TTC549 (cell line): ENCODE measurements at regions not wholly inside any gene's neighbourhood (a gene's known extent, or its start where the extent isn't known, plus 50 kb on each side); places are given as distances from the start of the nearest gene placed in this dataset.

Experiments
- FAIRE-seq: peaks from 2 replicates; lab custom pipeline; 2012; peaks lifted over from hg19 to GRCh38; lab: Jason Lieb, UNC

GRCh38 chr12:14280921-14281320 lies 84.6 kb upstream of the ATF7IP start:
- no peak for FAIRE-seq

DNA sequence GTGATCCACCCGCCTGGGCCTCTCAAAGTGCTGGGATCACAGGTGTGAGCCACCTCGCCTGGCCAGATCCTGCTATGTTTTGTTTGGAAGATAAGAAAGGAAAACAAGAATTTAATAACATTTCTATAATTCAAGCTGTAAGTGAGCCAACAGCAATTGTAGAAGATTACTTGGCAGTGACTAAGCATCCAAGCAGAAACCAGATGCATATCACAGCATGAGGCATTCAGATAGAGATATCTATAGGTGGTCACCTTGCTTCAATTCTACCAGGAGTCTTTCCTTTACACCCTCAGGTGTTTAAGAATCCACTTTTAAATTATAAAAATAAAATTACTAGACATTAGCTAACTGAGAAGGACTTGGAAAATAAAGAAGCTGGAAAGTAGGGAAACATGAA lies 83.9 kb upstream of the ATF7IP start:
- FAIRE-seq = no peak

DNA sequence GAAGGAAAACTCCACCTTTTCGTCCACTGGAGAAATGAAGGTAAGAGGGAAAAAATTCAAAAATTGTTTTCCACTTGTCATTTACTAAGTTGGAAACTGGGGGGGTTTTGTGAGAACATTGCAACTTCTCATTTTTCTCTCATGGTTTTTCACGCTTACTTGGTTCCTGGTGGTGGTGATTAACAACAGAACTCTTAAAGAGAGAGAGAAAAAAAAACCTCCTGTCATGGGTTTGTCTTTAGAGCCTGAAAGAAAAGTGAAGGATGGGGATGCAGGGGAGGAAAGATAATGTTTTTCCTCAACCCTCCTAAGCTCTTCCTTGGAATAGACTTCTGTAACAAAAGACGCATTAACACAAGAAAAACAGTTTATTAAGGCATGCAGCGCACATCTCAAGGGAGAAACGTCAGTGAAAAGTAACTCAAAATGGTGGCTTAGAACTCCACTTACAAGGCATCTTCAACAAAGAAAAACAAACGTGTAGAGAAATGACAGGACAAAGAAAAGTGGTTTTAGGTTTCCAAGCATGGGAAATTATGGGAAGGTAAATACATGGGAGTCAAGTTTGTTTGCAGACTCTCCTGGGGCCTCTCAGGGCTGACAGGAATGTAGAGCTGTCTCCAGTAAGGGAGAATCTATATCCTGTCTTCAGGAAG lies 81.9 kb upstream of the ATF7IP start:
- FAIRE-seq = no peak

GRCh38 chr12:14284184-14284722 lies 81.2 kb upstream of the ATF7IP start:
- no peak for FAIRE-seq

DNA sequence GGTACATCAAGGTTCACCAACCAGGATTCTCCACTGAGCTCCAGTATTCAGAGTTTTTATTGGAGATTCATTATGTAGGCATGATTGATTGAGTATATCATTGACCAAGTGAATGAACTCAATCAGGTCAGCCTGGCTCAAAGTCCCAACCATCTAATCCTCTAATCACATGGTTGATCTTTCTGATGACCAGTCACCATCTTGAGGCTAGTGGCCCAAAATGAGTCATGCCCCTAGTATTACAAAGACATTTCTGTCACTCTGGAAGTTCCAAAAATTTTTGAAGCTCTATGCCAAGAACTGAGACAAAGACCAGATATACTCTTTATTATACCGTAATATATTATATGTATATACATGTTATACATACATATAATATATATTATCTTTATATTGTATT lies 75.9 kb upstream of the ATF7IP start:
- no peak for FAIRE-seq

- no peak for FAIRE-seq
Observed at GRCh38 chr12:14290951-14291350, 74.5 kb upstream of the ATF7IP start.

DNA sequence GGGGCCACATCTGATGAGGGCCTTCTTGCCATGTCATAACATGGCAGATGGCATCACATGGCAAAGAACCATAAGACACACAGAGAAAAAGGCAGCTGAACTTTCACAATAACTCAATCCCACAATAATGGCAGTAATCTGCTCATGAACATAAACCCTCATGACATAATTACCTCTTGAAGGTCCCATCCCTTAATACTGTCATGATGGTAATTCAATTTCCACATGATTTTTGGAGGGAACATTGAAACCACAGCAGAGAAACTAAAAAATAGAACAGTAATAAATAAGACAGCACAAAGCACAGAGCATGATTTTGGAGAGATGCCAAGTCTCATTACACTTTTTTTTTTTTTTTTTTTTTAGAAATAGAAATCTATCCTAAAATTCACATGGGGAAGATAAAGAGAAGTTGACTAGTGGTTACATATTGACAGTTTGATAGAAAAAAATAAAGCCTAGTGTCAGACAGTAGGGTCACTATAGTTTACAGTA lies 61.8 kb upstream of the ATF7IP start:
- FAIRE-seq = no peak

DNA sequence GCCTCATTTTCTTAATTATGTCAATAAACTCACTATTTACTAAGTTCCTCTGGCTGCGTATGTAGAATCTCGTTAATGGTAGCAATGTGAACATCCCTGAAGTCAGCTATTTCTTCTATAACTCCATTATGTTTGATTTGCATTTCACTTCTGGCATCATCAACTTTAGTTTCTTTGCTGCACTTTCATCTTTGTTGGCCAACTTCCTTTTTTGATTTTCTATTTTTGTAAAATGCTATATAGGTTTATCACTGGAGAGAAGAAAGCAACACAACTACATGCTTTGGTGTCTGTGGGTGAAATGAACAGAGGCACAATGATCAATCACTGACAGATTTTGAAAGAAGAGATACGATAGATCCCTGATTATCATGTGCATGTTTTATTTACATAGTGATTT lies 58.5 kb upstream of the ATF7IP start:
- no peak for FAIRE-seq

GRCh38 chr12:14308516-14308915 lies 57.0 kb upstream of the ATF7IP start:
- no peak for FAIRE-seq

GRCh38 chr12:14310866-14311265 lies 54.6 kb upstream of the ATF7IP start:
- FAIRE-seq = no peak

- FAIRE-seq = no peak
Observed at GRCh38 chr12:14313379-14314138, 51.9 kb upstream of the ATF7IP start.

DNA sequence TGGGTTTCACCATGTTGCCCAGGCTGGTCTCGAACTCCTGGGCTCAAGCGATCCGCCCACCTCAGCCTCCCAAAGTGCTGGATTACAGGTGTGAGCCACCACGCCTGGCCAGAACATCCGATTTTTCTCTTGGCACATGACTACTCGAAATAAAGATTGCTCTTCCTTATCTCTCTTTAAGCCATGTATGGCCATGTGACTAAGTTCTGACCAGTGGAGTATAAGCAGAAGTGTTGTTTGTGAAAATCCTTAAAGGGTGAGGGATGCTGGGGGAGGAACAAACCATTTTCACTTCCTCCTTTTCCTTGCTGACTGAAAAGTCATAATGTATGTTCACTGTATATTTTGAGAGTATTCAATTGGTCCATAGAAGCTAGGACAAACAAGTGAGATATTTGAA lies 50.7 kb upstream of the ATF7IP start:
- no peak for FAIRE-seq

DNA sequence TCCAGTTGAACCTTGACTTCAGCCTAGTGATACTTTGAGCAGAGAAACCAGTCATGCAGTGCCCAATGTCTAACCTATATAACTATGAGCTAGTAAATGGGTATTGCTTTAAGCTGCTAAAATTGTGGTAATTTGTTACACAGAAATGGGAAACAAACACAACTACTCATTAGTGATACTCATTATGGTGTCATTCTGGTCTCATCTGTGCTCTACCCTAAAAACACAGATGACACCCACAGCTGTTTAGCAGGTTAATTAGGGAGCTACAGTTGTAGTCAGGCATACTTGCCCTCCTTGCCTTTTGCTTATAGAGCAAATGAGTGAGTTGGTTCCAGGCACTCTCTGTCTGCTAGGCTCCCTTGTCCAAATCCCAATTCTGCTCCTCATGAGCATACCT lies 50.0 kb upstream of the ATF7IP start:
- FAIRE-seq = no peak
